Breast epithelium (tissue), 3 donors: ENCODE measurements at regions not wholly inside any gene's neighbourhood (a gene's known extent, or its start where the extent isn't known, plus 50 kb on each side); places are given as distances from the start of the nearest gene placed in this dataset.

Experiments used
- POLR2A ChIP-seq: fragments of 450-650 bp; IDR thresholded peaks from one replicate; pipeline ENCODE4 v1.6.1; 2016; ENCODE audit warnings: antibody characterized with exemption, mild to moderate bottlenecking, moderate library complexity
- TF ChIP-seq, protein P1 (sequence below), 3 donors: fragments of 450-650 bp; IDR thresholded peaks; one replicate each; pipeline ENCODE4 v1.5.1; 2016 to 2017; ENCODE audit warnings: antibody characterized with exemption in 3 of 3, mild to moderate bottlenecking in 3 of 3, moderate library complexity in 3 of 3

DNA sequence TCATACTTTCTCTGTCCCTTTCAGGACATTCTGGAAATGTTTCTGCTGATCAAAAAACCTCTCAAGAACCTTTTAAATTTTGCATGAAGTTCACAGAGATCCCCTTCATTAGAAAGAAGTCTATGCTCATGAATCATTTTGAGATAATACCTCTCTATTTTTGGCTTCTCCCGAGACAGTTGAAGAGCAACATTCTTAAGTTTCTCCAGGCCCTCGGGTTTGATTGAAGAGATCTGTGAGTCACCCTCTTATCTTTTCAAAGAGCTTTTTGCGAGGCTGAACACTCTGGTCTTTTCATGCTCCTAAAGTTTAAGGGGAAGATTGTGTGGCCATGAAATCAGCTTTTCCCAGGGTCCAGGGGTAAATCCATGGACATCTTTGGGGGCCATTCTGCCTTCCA is 354.2 kb downstream of the FBXO15 start:
- TF ChIP-seq, protein P1, sequence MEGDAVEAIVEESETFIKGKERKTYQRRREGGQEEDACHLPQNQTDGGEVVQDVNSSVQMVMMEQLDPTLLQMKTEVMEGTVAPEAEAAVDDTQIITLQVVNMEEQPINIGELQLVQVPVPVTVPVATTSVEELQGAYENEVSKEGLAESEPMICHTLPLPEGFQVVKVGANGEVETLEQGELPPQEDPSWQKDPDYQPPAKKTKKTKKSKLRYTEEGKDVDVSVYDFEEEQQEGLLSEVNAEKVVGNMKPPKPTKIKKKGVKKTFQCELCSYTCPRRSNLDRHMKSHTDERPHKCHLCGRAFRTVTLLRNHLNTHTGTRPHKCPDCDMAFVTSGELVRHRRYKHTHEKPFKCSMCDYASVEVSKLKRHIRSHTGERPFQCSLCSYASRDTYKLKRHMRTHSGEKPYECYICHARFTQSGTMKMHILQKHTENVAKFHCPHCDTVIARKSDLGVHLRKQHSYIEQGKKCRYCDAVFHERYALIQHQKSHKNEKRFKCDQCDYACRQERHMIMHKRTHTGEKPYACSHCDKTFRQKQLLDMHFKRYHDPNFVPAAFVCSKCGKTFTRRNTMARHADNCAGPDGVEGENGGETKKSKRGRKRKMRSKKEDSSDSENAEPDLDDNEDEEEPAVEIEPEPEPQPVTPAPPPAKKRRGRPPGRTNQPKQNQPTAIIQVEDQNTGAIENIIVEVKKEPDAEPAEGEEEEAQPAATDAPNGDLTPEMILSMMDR (IDR thresholded peaks at IDR 0.05), result no peak
- TF ChIP-seq POLR2A, result no peak
